ENCODE measurements at regions not wholly inside any gene's neighbourhood (a gene's known extent, or its start where the extent isn't known, plus 50 kb on each side); places are given as distances from the start of the nearest gene placed in this dataset.

DNA sequence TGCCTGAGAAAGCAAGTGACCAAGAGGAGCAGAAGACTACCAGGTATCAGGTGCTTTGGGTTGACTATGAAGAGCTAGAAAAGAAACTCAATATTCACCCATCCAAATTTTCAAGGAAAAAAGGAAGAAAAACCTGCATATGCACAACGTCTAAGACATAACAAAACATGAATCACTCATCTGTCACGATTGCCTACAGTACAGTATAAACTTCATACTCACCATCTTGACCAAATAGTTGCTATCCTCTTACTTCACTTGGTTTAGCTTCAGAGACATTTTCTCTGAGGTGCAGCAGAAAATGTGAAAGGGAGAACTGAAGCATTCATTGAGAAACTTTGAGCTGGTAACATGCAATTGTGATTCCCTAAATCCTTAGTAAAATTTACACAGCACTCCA is 228.6 kb upstream of the MPDZ start:
- TF ChIP-seq CTCF (IDR thresholded peaks at IDR 0.05; ENCODE audit: low read depth, low read length), result no peak
- in situ Hi-C loops (cut with HindIII; ENCODE audit: low sequenced_read_pairs), result no loop called here
- no peak overlapping the region for H3K4me3 ChIP-seq (ENCODE audit: low read depth, low read length)
- DNase-seq (ENCODE audit: low read depth, low spot score), result no peak

- no peak for DNase-seq (ENCODE audit: low read depth, low spot score)
- no peak for TF ChIP-seq CTCF (IDR thresholded peaks at IDR 0.05; ENCODE audit: low read depth, low read length)
- in situ Hi-C loops (cut with HindIII; ENCODE audit: low sequenced_read_pairs), result no loop called here
- no peak overlapping the region for H3K4me3 ChIP-seq (ENCODE audit: low read depth, low read length)
These were observed 226.3 kb upstream of the MPDZ start for GRCh38 chr9:13505797-13506196.

- H3K4me3 ChIP-seq (ENCODE audit: low read depth, low read length), result no peak overlapping the region
- DNase-seq (ENCODE audit: low read depth, low spot score), result no peak
- in situ Hi-C loops (cut with HindIII; ENCODE audit: low sequenced_read_pairs), result no loop called here
- TF ChIP-seq CTCF (IDR thresholded peaks at IDR 0.05; ENCODE audit: low read depth, low read length), result no peak
These were observed 224.1 kb upstream of the MPDZ start for GRCh38 chr9:13503599-13503998.

GRCh38 chr9:13502484-13502883 is 223.0 kb upstream of the MPDZ start:
- in situ Hi-C loops (cut with HindIII; ENCODE audit: low sequenced_read_pairs), result no loop called here
- no peak for DNase-seq (ENCODE audit: low read depth, low spot score)
- no peak for TF ChIP-seq CTCF (IDR thresholded peaks at IDR 0.05; ENCODE audit: low read depth, low read length)
- no peak overlapping the region for H3K4me3 ChIP-seq (ENCODE audit: low read depth, low read length)

- DNase-seq (ENCODE audit: low read depth, low spot score), result no peak
- TF ChIP-seq CTCF (IDR thresholded peaks at IDR 0.05; ENCODE audit: low read depth, low read length), result no peak
- no peak overlapping the region for H3K4me3 ChIP-seq (ENCODE audit: low read depth, low read length)
- in situ Hi-C loops (cut with HindIII; ENCODE audit: low sequenced_read_pairs), result no loop called here
These were observed 221.5 kb upstream of the MPDZ start for GRCh38 chr9:13501018-13501417.

GRCh38 chr9:13500034-13500433 is 220.5 kb upstream of the MPDZ start:
- no peak overlapping the region for H3K4me3 ChIP-seq (ENCODE audit: low read depth, low read length)
- no peak for DNase-seq (ENCODE audit: low read depth, low spot score)
- in situ Hi-C loops (cut with HindIII; ENCODE audit: low sequenced_read_pairs), result no loop called here
- no peak for TF ChIP-seq CTCF (IDR thresholded peaks at IDR 0.05; ENCODE audit: low read depth, low read length)

- in situ Hi-C loops (cut with HindIII; ENCODE audit: low sequenced_read_pairs), result no loop called here
- no peak overlapping the region for H3K4me3 ChIP-seq (ENCODE audit: low read depth, low read length)
- DNase-seq (ENCODE audit: low read depth, low spot score), result no peak
- no peak for TF ChIP-seq CTCF (IDR thresholded peaks at IDR 0.05; ENCODE audit: low read depth, low read length)
These were observed 214.2 kb upstream of the MPDZ start for GRCh38 chr9:13493697-13494096.

Measured in astrocyte of the spinal cord (primary cell).